Thyroid gland (tissue), 4 donors: ENCODE measurements at regions not wholly inside any gene's neighbourhood (a gene's known extent, or its start where the extent isn't known, plus 50 kb on each side); places are given as distances from the start of the nearest gene placed in this dataset.
"Not testable (repeated sequence)": the region's sequence is repeated elsewhere in the genome, so short reads cannot be mapped to it uniquely, and the experiment has no call there.

Experiments used
- CTCF ChIP-seq, 6 experiments: fragments of 200-600 bp in 3 of 6; fragments of 450-650 bp in 3 of 6; sonication (generic) in 3 of 6; IDR thresholded peaks; one replicate each; pipeline ENCODE4 v1.5.1; 2016 to 2019; ENCODE audit warnings: antibody characterized with exemption in 6 of 6, mild to moderate bottlenecking in 2 of 6, inconsistent platforms in 1 of 6, moderate library complexity in 1 of 6
- POLR2A ChIP-seq, 2 donors: fragments of 450-650 bp; IDR thresholded peaks; one replicate each; pipeline ENCODE4 v1.6.1; 2017; ENCODE audit warnings: antibody characterized with exemption in 2 of 2, mild to moderate bottlenecking in 2 of 2, moderate library complexity in 1 of 2

- TF ChIP-seq CTCF, POLR2A (IDR thresholded peaks at IDR 0.05): not testable (repeated sequence)
These were observed 163.3 kb downstream of the UNC93B1 start for GRCh38 chr11:67840599-67840998.
